ENCODE measurements at regions not wholly inside any gene's neighbourhood (a gene's known extent, or its start where the extent isn't known, plus 50 kb on each side); places are given as distances from the start of the nearest gene placed in this dataset.

DNA sequence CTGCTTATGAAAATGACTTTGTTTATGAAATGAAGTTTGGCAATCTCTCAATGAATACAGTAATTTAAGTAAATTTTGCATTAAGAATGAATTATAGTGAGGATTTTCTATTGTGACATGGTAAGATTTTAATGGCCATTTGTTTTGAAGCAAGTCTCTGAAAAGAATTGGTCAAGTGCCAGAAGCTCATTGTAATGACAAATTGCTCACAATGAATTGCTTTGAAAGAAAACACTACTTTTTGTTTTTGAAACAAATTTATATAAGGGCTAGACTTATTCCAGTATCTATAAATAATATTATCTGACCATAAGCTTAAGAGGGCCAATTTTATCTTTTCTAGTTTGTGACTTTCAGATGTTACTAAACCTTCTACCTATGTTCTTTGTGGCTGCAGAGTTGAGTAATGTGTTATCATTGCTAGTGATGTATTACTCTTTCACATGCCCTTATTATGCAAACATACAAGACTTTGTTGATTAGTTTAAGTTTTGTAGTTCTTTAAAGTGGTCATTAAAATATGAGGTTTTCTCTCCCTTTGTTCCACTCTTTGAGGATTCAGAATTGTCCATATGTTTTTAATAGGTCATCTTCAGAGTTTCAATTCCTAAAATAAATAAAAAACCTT, 93.0 kb upstream of the ZNF608 start:
- peak; percentile 12 for DNase-seq (ENCODE audit: low spot score)

DNA sequence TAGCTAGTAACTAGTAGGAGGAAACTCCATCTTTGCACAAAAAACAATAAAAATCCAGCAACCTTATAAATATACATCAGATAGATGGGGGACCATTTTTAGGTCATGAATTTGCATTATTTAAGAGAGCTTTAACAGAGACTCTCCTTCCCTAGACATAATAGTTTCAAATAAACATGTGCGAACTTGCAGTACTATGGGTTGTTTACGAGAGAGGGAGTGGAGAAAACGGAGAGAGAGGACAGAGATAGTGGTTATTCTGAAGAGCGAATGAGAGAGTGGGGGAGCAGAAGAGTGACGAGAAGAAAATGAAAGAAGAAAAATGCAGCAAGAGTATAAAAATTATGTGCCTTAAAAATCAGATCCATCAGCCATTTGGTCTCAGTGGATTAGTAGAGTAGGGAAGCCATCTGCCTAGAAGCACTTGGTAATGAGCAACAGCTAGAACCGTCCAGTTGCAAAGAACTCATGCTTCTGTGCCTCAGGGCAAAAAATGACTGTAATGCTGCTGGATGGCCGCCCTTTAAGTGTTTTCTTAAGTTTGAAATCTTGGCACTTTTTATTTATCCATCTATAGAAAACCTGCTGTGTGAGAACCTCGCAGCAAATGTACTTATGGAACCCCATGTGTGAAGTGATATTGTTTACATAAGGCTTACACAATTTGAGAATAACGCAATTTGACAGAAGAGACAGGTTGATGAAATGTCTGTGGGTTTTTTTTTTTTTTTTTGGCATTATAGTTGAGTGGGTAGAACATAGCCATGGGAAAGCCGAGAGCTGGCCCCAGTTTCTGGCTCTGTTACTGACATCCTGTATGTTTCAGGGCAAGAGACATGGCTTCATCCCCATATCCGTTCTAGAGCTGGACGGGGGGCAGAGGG, 95.6 kb upstream of the ZNF608 start:
- DNase-seq (ENCODE audit: low spot score) = no peak

DNA sequence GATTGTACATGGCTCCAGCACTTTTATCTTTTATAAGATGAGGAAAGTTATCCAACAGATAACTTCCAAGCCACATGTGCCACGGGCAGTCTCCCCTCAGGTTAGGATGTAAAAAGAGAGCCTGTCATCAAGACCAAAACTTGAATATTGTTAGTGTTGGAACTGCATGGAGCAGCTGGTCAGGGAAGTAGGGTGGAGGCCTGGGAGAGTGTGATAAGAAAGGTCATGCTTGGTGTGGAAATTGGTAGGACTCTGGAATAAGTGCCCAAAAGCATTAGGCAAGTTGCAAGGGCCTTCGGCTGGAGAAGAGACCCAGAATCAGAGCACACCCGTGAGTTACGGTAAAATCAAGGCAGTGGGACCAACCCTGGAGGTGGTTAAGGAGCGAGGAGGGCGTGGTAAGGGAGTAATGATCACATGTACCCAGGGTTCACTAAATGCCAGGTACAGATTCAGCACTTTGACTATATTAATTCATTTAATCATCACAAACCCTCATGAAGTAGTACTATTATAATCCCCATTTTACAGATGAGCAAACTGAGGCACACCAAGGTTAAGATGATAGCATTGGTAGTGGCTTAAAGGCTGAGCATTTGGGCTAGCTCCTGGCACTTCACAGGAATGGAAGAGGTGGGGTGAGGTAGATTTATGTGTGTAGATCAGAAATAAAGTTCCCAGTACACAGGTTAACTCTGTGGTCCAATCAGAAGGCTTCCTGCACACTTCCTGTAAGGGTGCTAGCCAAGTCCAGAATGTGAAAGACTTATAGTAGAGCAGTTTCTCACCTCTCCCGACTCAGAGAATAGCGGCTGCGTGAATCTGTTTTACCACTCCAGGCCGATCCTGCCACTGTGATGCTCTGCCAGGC, 96.5 kb upstream of the ZNF608 start:
- DNase-seq (ENCODE audit: low spot score) = no peak

DNA sequence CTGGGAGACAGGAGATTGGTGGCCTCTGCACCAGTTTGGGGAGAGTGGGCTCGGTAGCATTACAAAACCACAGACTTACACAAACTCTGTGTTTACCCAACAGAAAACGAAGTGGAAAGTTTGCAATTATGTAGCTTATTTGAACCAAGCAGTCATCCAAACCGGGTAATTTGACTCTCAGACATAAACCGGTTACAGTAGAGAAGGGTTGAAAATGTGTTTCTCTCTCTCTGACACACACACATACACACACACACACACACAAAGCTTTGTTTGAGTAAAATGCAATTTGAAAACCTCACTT, 97.1 kb upstream of the ZNF608 start:
- DNase-seq (ENCODE audit: low spot score) = no peak

DNA sequence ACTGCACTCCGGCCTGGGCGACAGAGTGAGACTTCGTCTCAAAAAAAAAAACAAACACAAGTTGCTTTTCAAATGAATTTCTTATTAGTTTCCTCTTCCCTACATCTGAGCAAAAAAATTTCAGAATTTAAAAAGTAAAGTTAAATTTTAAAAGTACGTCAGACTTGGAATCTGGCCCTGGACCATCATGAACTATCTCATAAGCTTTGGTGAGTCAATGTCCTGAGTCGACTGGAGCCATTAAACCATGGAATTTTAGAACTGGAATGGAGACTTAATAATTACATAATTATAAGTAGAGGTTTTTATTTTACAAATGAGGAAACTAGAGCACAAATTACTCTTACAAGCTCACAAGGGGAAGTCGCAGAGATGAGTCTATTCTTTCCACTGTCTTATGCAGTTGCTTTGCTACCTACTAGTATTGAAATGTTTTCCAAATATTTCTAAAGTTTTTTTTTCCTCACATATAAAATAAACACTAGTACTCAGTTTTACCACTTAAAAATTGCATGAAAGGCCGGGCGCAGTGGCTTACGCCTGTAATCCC, 98.0 kb upstream of the ZNF608 start:
- no peak for DNase-seq (ENCODE audit: low spot score)

DNA sequence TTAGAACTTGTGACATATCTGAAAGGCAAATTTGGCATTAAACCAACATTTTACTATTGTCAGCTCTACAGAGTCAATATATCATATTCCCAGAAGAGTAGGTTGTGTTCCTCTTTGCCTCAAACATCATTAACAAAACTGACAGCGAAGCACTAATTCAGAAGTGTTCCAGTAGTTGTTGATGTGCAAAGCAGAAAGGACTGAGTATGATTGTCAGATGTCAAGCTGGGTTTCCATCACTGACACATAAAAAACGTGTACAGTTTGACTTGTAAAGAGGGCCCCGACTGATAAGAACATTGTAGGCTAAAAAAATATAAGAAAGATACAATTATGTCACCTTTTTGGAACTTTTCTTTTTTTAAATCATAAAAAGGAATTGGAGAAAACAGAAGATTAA, 101.5 kb upstream of the ZNF608 start:
- no peak for DNase-seq (ENCODE audit: low spot score)

DNA sequence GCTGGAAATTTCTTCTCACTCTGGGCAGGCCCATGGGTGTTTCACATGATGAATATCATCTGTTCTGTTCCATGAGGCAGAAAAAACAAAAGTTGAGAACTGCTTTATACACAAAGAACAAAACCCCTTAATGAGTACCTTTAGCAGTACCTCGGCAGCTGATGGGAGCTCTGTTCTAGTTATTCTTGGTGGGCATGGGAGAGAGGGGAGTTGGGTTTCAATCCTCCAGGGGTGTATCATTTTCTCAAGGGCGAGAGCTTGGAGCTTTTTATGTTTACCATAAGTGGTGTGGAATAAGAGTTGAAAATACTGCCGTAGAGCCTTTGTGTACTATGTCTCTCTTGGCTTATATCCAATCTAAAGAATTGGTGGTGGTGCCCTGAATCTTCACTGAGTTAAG, 103.3 kb upstream of the ZNF608 start:
- no peak for DNase-seq (ENCODE audit: low spot score)

DNA sequence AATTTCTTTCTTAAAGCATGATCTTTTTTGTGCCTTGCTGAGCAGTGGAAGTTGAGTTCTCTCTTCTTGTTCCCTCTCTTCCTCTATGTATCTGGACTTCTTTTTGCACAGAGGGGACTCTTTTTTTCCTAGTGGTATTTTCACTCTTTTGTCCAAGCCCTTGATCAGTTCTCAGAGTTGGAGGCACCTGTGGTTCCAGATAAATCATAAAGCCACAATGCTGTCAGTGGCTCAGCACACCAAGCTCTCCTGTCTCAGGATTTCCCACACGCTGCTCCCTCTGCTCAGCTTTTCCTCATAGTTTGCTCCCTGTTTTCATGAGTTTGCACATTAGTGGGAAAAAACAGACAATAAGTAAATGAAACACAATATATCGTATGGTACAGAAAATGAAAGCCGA, 110.3 kb upstream of the ZNF608 start:
- DNase-seq (ENCODE audit: low spot score) = no peak

DNA sequence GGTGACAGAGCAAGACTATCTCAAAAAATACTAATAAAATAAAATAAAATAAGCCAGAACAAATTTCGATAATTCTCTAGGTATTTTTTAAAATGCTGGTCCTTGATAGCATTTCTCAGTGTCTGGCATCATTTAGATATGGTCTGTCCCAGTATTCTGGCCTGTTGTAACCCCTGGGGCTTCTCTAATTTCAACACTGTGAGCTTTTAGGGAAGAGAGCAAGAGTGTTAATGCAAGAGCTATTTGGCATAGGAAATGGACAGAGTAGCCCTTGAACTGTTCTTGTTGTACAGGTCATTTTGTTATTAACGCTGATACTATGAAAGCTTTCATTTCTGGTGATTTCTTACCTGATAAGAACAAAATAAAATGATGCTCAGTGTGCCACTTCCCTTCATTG, 112.2 kb upstream of the ZNF608 start:
- DNase-seq (ENCODE audit: low spot score) = no peak

DNA sequence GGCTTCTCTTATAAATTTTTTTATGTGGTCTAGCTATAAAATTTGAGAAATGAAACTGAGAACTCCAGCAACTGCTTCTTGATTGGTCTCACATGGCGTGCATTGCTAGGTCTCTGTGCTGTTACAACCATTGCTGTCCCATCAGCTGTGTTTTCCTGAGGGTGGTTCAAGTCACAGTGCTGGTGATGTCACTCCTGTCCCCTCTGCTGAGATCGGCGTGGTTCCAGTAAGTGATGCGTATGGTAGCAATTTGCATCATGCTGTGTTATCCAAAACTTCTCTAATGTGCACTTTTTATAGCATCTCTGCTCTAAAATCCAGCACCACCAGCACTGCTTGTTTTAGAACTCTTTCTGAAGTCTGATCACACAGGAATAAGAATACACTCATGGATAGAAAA, 112.6 kb upstream of the ZNF608 start:
- no peak for DNase-seq (ENCODE audit: low spot score)

DNA sequence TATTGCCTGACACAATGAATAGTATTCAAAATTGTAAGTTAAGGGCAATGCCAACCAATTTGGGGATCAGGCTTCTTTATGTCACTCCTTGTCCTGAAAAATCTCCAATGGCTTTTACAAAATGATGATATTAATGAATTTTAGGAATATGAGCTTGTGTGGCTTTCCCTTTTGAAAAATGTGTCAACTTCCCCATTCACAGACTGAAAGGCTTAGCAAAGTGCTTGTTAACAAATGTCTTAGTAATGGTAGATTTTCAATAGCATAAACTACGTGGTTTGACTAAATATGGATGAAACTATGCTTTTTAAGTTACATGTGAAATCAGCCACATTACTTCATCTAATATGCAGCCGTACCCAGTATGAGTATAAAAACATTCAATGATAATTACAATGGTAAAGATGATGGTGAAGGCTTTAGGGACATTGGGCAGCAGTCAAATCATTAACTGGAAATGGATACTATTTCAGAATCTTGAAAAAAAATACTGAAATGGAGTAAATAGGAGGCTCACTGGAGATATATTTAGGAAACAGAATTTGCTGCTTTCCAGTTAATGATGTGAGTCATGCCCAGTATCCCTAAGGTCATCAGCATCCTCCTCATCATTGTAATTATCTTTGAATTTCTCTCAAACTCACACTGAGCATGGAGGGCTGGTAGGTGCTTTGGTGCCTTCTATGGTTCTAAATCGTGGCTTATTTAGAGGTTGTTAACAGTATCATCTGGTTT, 113.3 kb upstream of the ZNF608 start:
- no peak for DNase-seq (ENCODE audit: low spot score)

DNA sequence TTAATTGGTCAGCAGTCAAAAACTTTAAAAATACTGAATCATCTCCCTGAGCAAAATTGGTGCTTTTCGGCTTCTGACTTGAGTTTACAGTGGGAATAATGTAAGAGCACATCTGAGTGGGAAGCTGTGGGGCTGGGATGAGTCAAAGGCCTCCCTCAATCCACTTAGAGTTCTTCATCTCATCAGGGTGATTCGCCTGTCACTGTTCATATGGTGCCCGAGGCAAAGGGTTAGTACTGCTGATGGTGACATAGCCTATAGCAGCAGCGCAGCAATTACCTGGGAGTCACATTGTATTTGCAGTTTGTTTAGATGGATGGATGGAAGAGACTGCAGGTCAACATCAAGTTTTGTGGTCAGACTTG, 113.8 kb upstream of the ZNF608 start:
- no peak for DNase-seq (ENCODE audit: low spot score)

DNA sequence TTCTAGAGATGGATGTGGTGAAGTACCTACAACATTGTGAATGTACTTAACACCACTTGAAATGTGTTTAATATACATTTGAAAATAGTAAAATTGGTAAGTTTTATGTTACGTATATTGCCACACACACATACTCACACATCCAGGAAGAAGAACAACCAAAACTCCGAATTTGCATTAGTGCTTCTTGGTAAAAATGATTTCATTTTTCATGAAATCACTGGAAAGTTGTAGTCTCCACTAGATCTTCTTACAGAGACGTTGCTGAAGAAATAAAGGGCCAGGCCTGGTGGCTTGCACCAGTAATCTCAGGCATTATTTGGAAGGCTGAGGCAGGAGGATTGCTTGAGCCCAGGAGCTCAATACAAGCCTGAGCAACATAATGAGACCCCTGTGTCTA, 118.6 kb upstream of the ZNF608 start:
- DNase-seq (ENCODE audit: low spot score) = no peak

DNA sequence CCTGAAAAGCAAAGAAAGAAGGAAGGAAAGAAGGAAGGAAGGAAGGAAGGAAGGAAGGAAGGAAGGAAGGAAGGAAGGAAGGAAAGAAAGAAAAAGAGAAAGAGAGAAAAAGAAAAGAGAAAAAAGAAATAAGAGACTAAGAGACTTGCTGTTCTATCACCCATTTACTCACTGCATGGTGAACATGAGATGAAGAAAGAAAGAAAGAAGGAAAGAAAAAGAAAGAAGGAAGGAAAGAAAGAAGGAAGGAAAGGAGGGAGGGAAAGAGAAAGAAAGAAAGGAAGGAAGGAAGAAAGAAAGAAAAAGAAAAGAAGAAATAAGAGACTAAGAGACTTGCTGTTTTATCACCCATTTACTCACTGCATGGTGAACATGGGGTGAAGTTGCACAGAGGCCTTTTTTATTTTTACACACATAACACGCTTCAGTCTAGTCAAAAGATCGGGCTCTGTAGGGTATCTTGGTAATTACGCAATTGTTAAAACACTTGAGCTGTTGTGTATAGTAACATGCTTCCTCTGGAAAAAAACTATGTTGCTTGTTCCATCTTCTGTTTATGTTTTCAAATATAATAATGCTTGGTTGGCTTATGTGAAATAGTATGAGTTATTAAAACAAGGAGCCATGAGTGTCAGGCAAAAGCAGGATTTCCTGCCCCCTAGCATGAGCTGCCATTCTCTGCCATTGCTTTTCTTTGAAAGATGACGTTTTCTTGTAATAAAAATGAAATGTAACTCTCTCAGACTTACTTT, 119.3 kb upstream of the ZNF608 start:
- peak; percentile 59 for DNase-seq (ENCODE audit: low spot score)

DNA sequence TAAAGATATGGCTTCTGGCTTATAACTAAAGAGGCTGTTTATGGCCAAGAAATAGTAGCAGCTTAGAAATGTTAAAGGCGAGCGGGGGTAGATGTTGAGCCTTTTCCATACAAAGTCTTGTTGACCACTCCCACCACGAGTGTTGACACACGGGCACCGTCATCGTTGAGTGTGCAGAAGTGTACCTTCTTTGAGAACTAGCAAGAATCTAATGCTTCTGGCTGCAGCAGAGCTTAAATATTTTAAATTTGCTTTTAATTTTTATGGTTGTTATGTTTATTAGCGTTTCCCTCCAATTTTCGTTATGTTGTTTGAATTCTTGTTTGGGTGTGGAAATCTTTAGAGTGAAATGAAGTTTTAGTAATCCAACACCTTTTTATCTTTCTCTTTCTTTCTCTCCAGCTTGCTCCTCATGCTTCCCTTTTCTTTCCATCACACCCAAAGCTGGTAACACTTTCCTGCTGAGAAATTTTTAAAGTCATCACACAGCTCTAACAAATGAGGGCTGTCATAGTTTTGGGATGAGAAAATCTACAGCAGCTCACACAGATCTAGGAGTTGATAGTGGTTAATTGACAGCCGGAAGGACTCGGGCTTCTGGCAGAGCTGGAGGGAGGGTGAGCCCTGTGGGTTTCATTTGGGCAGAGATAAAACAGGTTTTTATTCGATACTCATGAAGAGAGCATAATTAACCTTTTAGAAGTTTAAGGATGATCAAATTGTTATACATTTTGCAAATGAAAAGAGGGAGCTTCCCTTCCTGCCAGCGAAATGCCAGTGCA, 120.1 kb upstream of the ZNF608 start:
- DNase-seq (ENCODE audit: low spot score) = peak; percentile 18

DNA sequence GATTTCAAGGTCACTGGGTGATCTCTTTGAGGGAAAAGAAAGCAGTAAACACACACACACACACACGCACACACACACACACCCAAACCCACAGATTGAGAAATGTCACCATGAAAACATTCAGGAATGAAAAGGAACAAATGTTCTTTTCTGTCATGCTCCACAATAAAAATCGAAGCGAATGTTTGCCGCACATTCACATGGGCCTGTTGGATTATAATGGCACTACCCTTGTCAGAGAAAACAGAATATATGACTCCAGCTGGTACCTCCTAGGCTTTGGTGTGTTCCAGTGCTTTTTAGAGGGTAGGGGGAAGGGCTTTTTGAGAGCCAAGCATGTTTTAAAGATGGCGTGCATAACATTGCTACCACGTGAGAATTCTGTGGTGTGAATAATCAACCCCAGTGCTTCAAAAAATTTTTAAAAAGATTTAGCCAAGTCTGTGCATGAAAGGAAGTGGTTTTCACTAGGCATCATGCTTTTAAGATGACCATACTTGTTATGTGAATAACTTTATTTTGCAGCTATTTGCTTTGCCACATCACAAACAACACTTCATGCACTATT, 120.8 kb upstream of the ZNF608 start:
- DNase-seq (ENCODE audit: low spot score) = no peak

DNA sequence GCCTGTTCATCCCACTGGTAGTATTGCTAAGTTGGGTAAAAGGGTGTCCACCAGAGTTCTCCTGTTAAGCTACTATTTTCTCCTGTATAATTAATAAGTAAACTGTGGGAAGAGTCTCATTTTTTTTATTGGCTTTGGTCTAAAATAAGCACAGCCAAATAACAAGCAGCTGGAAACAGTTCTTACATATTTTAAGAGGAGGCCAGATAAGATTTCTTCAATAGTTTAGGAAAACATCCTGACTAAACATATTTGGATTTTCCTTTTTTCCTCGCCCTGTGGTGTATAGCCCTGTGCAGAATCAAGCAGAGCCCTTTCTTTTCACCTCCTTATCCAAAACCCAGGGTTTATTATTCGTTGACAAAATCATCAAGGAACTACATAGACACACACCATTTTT, 122.2 kb upstream of the ZNF608 start:
- no peak for DNase-seq (ENCODE audit: low spot score)

DNA sequence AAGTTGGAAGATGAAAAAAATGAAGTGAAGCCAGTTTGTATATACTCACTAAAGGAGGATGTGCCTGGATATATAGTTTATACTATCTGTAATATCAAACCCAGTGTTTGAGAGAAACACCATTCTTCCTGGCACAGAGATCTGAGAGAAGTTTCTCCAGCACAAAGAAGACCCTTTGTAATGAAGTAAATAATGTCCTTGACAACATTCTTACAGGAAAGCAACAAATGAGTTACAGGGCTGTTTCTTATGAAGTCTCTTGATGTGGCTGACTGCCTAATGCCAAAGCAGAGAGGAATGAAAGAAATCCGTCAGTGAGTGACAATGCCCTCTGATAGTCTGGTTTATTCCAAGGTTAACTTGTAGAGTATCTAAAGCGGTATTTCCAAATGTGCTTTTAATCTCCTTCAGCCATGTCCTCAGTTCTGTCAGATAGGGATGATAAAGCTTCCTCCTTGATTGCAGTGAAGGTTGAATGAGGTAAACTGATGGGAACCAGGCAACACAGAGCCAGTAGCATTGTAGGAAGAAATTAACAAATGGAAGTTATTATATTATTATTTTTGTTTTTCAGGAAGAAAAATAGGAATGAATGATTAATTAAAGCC, 123.1 kb upstream of the ZNF608 start:
- DNase-seq (ENCODE audit: low spot score) = no peak

DNA sequence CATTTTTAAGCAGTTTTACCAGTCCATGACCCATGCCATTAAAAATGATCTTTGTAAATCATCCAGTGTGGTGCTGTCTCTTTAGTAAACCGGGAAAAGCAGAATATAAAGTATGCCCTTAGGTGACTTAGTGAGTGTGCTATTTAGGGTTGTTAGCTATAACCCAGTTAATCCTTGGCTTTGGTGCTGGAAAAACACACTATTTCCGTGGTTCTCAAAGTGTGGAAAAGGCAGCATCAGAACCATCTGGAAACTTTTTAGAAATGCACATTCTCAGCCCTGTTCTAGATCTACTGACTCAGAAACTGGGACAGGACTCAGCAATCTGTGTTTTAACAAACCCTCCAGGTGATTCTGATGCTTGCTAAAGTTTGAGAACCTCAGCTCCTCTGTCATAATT, 123.6 kb upstream of the ZNF608 start:
- peak; percentile 23 for DNase-seq (ENCODE audit: low spot score)

All from umbilical cord (tissue), 1 donor.